Activated naive CD4-positive, alpha-beta T cell treated with anti-CD3 and anti-CD28 coated beads, Interleukin-2, amount 50 U/mL, for 72 hours (primary cell): ENCODE measurements at regions not wholly inside any gene's neighbourhood (a gene's known extent, or its start where the extent isn't known, plus 50 kb on each side); places are given as distances from the start of the nearest gene placed in this dataset.

Source experiments
- ATAC-seq, 2 donors: fragments of 150-1000 bp; cut with Tn5 transposase; 2 replicates each; pipeline ENCODE4 v1.10.0; 2021; ENCODE audit warnings: mild to moderate bottlenecking in 2 of 2, moderate library complexity in 2 of 2
- DNase-seq, 2 donors: peaks; one replicate each; pipeline ENCODE4 v3.0.0; 2021 to 2022; ENCODE audit warnings: low spot score in 2 of 2
- H3K27ac Mint-ChIP-seq, 2 donors: one replicate each; pipeline ENCODE4 v1.8.0; 2022; ENCODE audit warnings: mild to moderate bottlenecking in 2 of 2, mixed read lengths in 2 of 2
- H3K36me3 Mint-ChIP-seq, 2 donors: one replicate each; pipeline ENCODE4 v1.8.0; 2022; ENCODE audit warnings: mixed read lengths in 2 of 2
- H3K9me3 Mint-ChIP-seq, 2 donors: one replicate each; pipeline ENCODE4 v1.8.0; 2022; ENCODE audit warnings: mixed read lengths in 2 of 2

GRCh38 chr7:10703059-10703458, 270.6 kb upstream of the PHF14 start:
- ATAC-seq = no peak
- H3K27ac Mint-ChIP-seq = no peak overlapping the region
- peaks cover 0 to 10% of the 10 kb centered on the region in 2 donors for H3K9me3 Mint-ChIP-seq

GRCh38 chr7:10703981-10704380, 269.7 kb upstream of the PHF14 start:
- no peaks in the 10 kb centered on the region for H3K36me3 Mint-ChIP-seq
- H3K9me3 Mint-ChIP-seq = peaks cover 0 to 2% of the 10 kb centered on the region in 2 donors
- DNase-seq (no peak), ATAC-seq (no peak)
- no peak overlapping the region for H3K27ac Mint-ChIP-seq

More at GRCh38 chr7:10703059-10703458, 270.6 kb upstream of the PHF14 start:
- H3K36me3 Mint-ChIP-seq = peaks cover 0 to 6% of the 10 kb centered on the region in 2 donors
- no peak for DNase-seq

DNA sequence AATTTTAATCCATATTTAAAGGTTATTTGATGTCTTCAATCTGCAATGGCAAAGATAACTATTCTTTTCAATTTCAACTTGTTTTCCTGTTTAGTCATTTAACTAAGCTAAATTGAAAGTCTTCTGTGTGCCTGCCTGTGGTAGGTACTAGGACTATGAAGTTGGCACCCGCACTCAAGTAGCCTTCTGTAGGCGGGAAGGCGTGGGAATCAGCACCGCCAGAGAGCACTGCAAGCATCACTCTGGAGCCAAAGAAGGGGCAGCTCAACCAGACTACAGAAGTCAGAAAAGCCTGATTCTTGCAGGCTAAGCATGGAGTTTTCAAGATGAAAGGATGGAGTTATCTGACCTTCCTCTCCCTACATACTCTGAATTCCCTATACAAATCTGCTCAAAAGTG, 269.0 kb upstream of the PHF14 start:
- Mint-ChIP-seq H3K27ac (no peak overlapping the region), H3K9me3 (no peaks in the 10 kb centered on the region), H3K36me3 (no peaks in the 10 kb centered on the region)
- DNase-seq (no peak), ATAC-seq (no peak)

GRCh38 chr7:10706875-10707493, 266.7 kb upstream of the PHF14 start:
- Mint-ChIP-seq H3K9me3 (no peaks in the 10 kb centered on the region), H3K36me3 (no peaks in the 10 kb centered on the region), H3K27ac (no peak overlapping the region)
- ATAC-seq (no peak), DNase-seq (no peak)

GRCh38 chr7:10707519-10707918, 266.2 kb upstream of the PHF14 start:
- no peaks in the 10 kb centered on the region for H3K9me3 Mint-ChIP-seq
- ATAC-seq (no peak), DNase-seq (no peak)
- H3K27ac Mint-ChIP-seq = no peak overlapping the region
- no peaks in the 10 kb centered on the region for H3K36me3 Mint-ChIP-seq

DNA sequence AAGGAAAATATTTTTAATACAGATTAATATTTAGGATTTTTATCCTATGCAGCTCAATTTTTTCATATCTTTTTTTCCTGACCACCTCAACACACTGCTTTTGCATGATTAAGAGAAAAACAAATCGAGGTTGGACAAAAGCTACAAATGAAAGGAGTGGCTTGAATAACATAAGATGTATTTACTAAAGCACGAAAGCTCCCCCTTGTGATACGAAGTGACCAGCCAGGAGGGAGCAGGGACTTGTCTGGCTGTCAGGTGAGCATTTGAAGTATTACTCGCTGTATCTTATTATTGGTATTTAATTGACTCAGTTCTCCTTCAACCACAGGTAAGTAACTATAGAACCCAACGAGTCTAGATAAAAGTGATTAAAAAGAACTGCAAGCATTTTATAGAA, 265.2 kb upstream of the PHF14 start:
- H3K9me3 Mint-ChIP-seq = no peaks in the 10 kb centered on the region
- DNase-seq = no peak
- no peak for ATAC-seq
- H3K36me3 Mint-ChIP-seq = no peaks in the 10 kb centered on the region
- H3K27ac Mint-ChIP-seq = no peak overlapping the region

- no peak overlapping the region for H3K27ac Mint-ChIP-seq
- no peak for DNase-seq
- no peaks in the 10 kb centered on the region for H3K36me3 Mint-ChIP-seq
- no peaks in the 10 kb centered on the region for H3K9me3 Mint-ChIP-seq
- ATAC-seq = no peak
Observed at GRCh38 chr7:10718768-10719167, 254.9 kb upstream of the PHF14 start.

DNA sequence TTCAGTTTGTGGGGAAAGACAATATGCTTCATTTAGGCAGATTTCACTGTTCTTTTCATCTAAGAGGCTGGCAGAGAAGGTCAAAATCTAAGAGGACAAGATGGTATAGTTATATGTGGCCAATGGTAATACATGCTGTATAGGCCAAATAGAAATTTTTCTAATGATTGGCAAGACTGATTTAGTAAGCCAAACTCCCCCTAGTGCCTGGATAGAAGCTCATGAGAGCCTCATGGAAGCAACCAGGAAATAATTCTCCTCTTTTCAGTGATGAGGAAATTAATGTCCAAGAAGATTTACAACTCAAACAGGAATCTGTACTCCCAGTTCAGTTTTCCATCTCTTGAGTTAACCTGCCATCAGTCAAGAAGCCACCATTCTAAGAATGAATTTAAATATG, 253.6 kb upstream of the PHF14 start:
- no peak for DNase-seq
- H3K36me3 Mint-ChIP-seq = no peaks in the 10 kb centered on the region
- no peak overlapping the region for H3K27ac Mint-ChIP-seq
- no peaks in the 10 kb centered on the region for H3K9me3 Mint-ChIP-seq
- ATAC-seq = no peak

- no peak for ATAC-seq
- Mint-ChIP-seq H3K36me3 (no peaks in the 10 kb centered on the region), H3K9me3 (no peaks in the 10 kb centered on the region), H3K27ac (no peak overlapping the region)
- no peak for DNase-seq
Observed at GRCh38 chr7:10721289-10721688, 252.4 kb upstream of the PHF14 start.

DNA sequence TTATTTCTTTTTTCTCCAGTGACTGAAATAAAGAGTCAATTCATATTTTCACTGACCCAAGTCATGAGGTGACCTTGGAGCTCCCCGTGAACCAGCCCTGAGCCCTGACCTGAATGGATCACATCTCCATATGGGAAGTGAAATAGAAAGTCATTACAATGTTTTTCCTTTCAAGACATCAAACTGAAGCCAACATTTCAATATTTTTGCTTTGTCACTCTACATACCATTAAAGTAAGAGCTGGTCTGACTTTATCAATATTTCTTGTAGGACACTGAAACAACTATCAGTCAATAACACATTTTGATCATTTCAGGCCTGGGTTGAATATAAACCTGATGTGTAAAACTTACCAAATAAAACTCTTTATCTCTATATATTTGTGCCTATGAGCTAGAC, 249.8 kb upstream of the PHF14 start:
- DNase-seq = no peak
- no peak for ATAC-seq
- Mint-ChIP-seq H3K27ac (no peak overlapping the region), H3K36me3 (no peaks in the 10 kb centered on the region), H3K9me3 (no peaks in the 10 kb centered on the region)

DNA sequence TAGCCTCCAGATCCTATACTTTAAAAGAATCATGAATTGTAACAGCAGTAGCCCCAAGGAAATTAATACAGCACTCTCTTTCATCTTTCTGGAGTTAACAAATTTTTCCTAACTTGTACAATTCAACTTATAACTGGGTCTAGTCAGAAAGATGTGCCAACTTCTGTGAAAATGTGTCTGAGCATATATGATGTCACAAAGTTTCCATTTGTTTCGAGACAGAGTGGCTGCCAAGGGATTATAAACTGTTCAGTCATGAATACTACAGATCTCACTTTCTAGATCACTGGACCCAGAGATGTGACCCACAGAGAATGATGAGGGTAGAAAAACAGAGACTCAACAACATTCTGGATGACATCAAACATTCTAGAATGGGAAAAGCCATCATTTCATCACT, 249.2 kb upstream of the PHF14 start:
- Mint-ChIP-seq H3K36me3 (no peaks in the 10 kb centered on the region), H3K9me3 (no peaks in the 10 kb centered on the region), H3K27ac (no peak overlapping the region)
- DNase-seq (no peak), ATAC-seq (no peak)

GRCh38 chr7:10727636-10728035, 246.0 kb upstream of the PHF14 start:
- H3K9me3 Mint-ChIP-seq = no peaks in the 10 kb centered on the region
- no peak overlapping the region for H3K27ac Mint-ChIP-seq
- ATAC-seq (no peak), DNase-seq (no peak)
- no peaks in the 10 kb centered on the region for H3K36me3 Mint-ChIP-seq

GRCh38 chr7:10731253-10731773, 242.4 kb upstream of the PHF14 start:
- no peak overlapping the region for H3K27ac Mint-ChIP-seq
- DNase-seq (no peak), ATAC-seq (no peak)
- no peaks in the 10 kb centered on the region for H3K36me3 Mint-ChIP-seq
- H3K9me3 Mint-ChIP-seq = no peaks in the 10 kb centered on the region

GRCh38 chr7:10733747-10734146, 239.9 kb upstream of the PHF14 start:
- Mint-ChIP-seq H3K9me3 (no peaks in the 10 kb centered on the region), H3K36me3 (no peaks in the 10 kb centered on the region), H3K27ac (no peak overlapping the region)
- DNase-seq (no peak), ATAC-seq (no peak)

GRCh38 chr7:10734595-10734994, 239.1 kb upstream of the PHF14 start:
- H3K36me3 Mint-ChIP-seq = no peaks in the 10 kb centered on the region
- no peaks in the 10 kb centered on the region for H3K9me3 Mint-ChIP-seq
- DNase-seq (no peak), ATAC-seq (no peak)
- no peak overlapping the region for H3K27ac Mint-ChIP-seq

DNA sequence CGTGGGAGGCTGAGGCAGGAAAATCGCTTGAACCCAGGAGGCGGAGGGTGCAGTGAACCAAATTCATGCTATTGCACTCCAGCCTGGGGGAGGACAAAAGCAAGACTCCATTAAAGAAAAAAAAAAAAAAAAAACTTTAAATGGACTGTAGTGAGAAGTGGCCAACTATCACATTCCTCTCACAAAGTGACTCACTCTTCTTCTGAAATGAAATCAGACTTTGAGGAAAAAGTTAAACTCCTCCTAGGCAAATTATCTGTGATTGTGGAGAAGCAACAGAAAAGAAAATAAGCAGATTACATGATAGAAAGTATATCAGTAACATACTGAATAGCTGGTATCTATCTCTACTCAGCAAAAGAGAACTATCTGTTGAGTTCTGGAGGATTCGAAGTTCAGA, 234.3 kb upstream of the PHF14 start:
- H3K27ac Mint-ChIP-seq = no peak overlapping the region
- ATAC-seq = no peak

DNA sequence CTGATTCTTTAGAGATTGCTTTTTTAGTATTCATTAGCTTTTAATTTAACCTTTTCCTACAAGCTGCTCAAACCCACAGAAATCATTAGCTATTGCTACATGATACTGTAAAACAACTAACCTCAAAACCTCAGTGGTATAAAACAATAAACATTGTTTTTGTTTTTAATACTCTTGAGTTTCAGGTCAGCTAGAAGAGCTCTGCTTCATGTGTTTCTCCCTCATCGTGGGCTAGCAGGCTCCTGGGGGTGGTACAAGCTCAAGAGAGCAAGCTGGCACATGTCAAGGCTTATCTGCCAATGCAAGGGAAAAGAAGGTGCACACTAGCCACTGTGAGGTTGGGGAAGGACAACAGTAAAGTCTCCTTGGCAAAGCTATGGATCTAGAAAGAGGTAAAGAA, 232.9 kb upstream of the PHF14 start:
- peaks cover 14% of the 10 kb centered on the region in 2 donors for H3K9me3 Mint-ChIP-seq
- H3K27ac Mint-ChIP-seq = no peak overlapping the region
- ATAC-seq (no peak), DNase-seq (no peak)
- peaks cover 0 to 16% of the 10 kb centered on the region in 2 donors for H3K36me3 Mint-ChIP-seq

More for the DNA sequence above, 234.3 kb upstream of the PHF14 start:
- no peak for DNase-seq
- H3K36me3 Mint-ChIP-seq = peaks cover 0 to 6% of the 10 kb centered on the region in 2 donors
- peaks cover 2 to 6% of the 10 kb centered on the region in 2 donors for H3K9me3 Mint-ChIP-seq

DNA sequence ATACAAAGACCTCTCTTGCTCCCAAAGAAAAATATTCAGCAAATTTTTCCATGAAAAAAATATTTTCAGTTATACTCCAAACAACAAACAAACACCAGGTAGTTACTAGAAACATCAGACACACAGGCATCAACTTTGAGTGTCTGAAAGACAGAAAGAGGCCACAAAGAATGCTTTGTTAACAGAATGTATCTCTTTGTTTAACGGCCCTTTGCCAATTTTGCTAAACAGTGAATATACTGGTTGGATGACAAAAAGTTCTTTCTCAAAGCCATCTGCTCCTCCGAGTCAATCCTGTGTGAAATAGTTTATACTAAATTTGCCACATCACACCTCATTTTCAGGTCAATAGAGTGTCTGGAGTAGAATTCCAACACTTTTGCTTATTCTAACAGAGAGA, 216.7 kb upstream of the PHF14 start:
- no peak for ATAC-seq

More for the DNA sequence above, 216.7 kb upstream of the PHF14 start:
- Mint-ChIP-seq H3K27ac (no peak overlapping the region), H3K36me3 (peaks cover 0 to 8% of the 10 kb centered on the region in 2 donors), H3K9me3 (peaks cover 9 to 10% of the 10 kb centered on the region in 2 donors)
- no peak for DNase-seq
